ENCODE measurements at regions not wholly inside any gene's neighbourhood (a gene's known extent, or its start where the extent isn't known, plus 50 kb on each side); places are given as distances from the start of the nearest gene placed in this dataset.

DNA sequence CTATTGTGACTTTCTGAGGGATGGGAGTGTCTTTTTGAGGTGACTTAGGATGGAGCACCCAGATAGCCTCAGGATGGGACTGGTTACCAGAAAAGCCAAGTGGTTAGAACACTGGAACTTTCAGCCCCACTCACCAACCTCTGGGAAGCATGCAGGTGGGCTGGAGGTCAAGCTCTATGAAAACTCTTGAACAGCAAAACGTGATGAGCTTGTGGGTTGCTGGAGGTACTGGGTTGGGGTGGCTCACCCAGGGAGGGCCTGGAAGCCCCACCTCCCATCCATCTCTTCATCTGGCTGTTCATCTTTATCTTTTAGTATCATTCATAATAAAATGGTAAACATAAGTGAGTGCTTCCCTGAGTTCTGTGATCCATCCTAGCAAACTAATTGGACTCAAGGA, 216.4 kb downstream of the SPP2 start:
- no peak for TF ChIP-seq CTCF (IDR thresholded peaks at IDR 0.05; ENCODE audit: low read depth, low read length, missing control alignments)
- no peak overlapping the region for H3K4me3 ChIP-seq (ENCODE audit: low read depth, low read length)
- DNase-seq (ENCODE audit: low read depth) = no peak

DNA sequence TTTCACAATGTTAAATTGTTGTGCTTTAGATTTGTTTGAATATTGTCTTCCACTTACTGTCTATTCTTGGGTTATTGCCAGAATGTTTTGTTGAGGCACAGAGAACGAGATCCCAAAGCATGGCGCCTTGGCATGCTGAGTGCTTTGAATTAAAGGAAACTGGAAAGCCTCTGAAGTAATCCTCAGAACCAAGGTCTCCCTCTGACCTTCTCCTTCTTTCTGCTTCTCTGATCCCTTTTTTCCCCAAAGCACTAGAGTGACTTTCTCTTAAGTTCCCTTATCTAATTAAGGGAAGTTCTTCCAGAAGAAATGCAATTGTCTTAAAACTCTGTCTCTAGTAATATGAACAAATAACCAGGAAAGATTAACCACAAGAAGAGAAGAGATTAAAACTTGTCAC, 214.7 kb downstream of the SPP2 start:
- DNase-seq (ENCODE audit: low read depth) = no peak
- TF ChIP-seq CTCF (IDR thresholded peaks at IDR 0.05; ENCODE audit: low read depth, low read length, missing control alignments) = no peak
- no peak overlapping the region for H3K4me3 ChIP-seq (ENCODE audit: low read depth, low read length)

DNA sequence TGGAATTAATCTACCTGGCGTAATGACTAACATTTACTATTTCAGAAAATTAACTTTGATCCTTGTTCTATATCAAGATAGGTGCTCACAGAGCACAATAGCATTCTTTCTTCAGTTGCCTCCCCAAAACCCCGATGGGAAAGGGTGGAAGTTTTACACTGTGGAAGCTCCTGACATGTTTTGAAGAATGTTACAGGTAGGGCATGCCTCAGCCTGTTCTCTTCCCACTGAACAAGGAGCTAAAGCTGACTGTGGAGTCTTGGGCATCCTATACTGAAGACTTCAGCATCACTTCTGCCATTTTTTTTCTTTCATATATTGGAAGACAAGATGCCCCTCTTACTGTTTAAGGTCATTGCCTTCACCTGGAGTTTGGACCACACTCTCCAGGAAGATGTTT, 211.2 kb downstream of the SPP2 start:
- DNase-seq (ENCODE audit: low read depth) = no peak
- no peak for TF ChIP-seq CTCF (IDR thresholded peaks at IDR 0.05; ENCODE audit: low read depth, low read length, missing control alignments)
- no peak overlapping the region for H3K4me3 ChIP-seq (ENCODE audit: low read depth, low read length)

DNA sequence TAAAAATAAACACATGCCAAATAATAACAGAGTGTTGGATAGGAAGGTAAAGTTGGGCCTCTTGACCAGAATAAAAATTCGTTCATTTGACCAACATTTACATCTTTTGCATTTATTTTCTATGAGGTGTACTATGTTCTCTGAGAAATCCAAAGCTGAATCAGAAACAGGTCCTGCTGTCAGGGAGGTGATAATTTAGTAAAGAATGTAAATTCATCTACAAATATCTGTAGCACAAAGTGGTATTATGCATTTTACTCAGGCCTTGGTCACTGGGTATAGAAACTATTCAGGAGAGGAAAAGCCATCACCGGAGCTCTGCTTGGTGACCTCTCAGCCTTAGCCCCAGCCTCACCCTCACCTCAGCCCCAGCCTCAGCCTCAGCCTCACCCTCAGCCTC, 208.9 kb downstream of the SPP2 start:
- TF ChIP-seq CTCF (IDR thresholded peaks at IDR 0.05; ENCODE audit: low read depth, low read length, missing control alignments) = no peak
- no peak for DNase-seq (ENCODE audit: low read depth)
- no peak overlapping the region for H3K4me3 ChIP-seq (ENCODE audit: low read depth, low read length)

- DNase-seq (ENCODE audit: low read depth) = no peak
- TF ChIP-seq CTCF (IDR thresholded peaks at IDR 0.05; ENCODE audit: low read depth, low read length, missing control alignments) = no peak
- no peak overlapping the region for H3K4me3 ChIP-seq (ENCODE audit: low read depth, low read length)
These were observed 208.2 kb downstream of the SPP2 start for GRCh38 chr2:234258562-234259141.

GRCh38 chr2:234257859-234258561, 207.5 kb downstream of the SPP2 start:
- no peak for TF ChIP-seq CTCF (IDR thresholded peaks at IDR 0.05; ENCODE audit: low read depth, low read length, missing control alignments)
- no peak overlapping the region for H3K4me3 ChIP-seq (ENCODE audit: low read depth, low read length)
- no peak for DNase-seq (ENCODE audit: low read depth)

DNA sequence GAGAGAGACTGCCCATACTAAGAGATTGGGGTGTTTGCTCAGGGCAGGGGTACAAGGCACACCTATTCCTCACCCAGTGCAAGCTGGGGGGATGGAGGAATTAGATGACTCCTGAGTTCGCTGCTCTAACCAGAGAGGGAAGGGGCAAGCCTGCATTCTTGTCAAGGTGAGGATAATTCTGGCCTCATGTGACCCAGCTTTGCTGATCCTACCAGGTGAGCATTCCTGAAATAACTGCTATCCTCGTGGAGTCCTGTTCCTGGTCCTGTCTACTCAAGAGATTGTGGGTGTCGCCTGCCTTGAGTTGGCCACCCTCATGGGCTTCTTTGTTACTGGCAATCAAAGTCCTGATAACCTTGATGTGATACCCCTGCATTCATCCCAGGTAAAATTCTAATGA, 206.0 kb downstream of the SPP2 start:
- no peak for TF ChIP-seq CTCF (IDR thresholded peaks at IDR 0.05; ENCODE audit: low read depth, low read length, missing control alignments)
- H3K4me3 ChIP-seq (ENCODE audit: low read depth, low read length) = no peak overlapping the region
- DNase-seq (ENCODE audit: low read depth) = no peak

All from GM12864 (cell line).